A673 (cell line): ENCODE measurements at regions not wholly inside any gene's neighbourhood (a gene's known extent, or its start where the extent isn't known, plus 50 kb on each side); places are given as distances from the start of the nearest gene placed in this dataset.

Experiments used
- EZH2 ChIP-seq: fragments of 200-600 bp; sonication (generic); IDR thresholded peaks from 2 replicates; pipeline ENCODE4 v1.6.1; 2017; ENCODE audit warnings: borderline replicate concordance, low read depth, mild to moderate bottlenecking, mixed read lengths, antibody characterized with exemption, low read length; ENCODE audit not compliant: poor library complexity, severe bottlenecking
- TF ChIP-seq, protein P1 (sequence below): fragments of 300-800, 200-600 bp; sonication (generic); conservative IDR thresholded peaks from 2 replicates; pipeline ENCODE4 v1.5.1; 2017; ENCODE audit warnings: low read depth, mild to moderate bottlenecking, antibody characterized with exemption, low read length, moderate library complexity, mixed read lengths

DNA sequence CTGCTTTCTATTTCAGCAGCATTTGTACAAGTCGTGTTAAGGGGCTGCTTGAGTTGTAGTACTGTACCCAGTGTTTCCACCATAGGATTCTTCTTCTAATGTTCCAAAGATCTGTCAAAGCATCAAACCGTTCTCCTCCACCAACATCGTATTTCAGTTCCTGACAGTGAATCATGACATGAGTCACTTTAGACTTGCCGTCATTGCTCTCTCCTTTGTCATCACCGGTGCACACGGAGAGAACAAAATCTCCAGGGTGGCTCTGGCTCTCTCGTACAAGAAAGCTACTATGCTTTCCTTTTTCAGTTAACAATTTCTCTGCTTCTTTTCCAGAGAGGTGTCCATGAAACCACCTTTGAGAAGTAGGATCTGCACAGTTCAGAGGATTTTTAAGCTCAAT is 270.9 kb upstream of the CCDC54 start:
- TF ChIP-seq EZH2, result no peak
- TF ChIP-seq, protein P1, sequence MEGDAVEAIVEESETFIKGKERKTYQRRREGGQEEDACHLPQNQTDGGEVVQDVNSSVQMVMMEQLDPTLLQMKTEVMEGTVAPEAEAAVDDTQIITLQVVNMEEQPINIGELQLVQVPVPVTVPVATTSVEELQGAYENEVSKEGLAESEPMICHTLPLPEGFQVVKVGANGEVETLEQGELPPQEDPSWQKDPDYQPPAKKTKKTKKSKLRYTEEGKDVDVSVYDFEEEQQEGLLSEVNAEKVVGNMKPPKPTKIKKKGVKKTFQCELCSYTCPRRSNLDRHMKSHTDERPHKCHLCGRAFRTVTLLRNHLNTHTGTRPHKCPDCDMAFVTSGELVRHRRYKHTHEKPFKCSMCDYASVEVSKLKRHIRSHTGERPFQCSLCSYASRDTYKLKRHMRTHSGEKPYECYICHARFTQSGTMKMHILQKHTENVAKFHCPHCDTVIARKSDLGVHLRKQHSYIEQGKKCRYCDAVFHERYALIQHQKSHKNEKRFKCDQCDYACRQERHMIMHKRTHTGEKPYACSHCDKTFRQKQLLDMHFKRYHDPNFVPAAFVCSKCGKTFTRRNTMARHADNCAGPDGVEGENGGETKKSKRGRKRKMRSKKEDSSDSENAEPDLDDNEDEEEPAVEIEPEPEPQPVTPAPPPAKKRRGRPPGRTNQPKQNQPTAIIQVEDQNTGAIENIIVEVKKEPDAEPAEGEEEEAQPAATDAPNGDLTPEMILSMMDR, result no peak
